T-helper 9 cell (primary cell): ENCODE measurements at regions not wholly inside any gene's neighbourhood (a gene's known extent, or its start where the extent isn't known, plus 50 kb on each side); places are given as distances from the start of the nearest gene placed in this dataset.
"Not testable (repeated sequence)": the region's sequence is repeated elsewhere in the genome, so short reads cannot be mapped to it uniquely, and the experiment has no call there.

Experiments
- DNase-seq: peaks from one replicate; pipeline ENCODE4 v3.0.0-alpha.2; 2020

DNA sequence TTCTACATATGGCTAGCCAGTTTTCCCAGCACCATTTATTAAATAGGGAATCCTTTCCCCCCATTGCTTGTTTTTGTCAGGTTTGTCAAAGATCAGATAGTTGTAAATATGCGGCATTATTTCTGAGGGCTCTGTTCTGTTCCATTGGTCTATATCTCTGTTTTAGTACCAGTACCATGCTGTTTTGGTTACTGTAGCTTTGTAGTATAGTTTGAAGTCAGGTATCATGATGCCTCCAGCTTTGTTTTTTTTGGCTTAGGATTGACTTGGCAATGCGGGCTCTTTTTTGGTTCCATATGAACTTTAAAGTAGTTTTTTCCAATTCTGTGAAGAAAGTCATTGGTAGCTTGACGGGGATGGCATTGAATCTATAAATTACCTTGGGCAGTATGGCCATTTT is 60.0 kb upstream of the GPC3 start:
- not testable (repeated sequence) for DNase-seq

DNA sequence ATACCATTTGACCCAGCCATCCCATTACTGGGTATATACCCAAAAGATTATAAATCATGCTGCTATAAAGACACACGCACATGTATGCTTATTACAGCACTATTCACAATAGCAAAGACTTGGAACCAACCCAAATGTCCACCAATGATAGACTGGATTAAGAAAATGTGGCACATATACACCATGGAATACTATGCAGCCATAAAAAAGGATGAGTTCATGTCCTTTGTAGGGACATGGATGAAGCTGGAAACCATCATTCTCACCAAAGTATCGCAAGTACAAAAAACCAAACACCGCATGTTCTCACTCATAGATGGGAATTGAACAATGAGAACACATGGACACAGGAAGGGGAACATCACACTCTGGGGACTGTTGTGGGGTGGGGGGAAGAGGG is 81.7 kb upstream of the GPC3 start:
- not testable (repeated sequence) for DNase-seq

DNA sequence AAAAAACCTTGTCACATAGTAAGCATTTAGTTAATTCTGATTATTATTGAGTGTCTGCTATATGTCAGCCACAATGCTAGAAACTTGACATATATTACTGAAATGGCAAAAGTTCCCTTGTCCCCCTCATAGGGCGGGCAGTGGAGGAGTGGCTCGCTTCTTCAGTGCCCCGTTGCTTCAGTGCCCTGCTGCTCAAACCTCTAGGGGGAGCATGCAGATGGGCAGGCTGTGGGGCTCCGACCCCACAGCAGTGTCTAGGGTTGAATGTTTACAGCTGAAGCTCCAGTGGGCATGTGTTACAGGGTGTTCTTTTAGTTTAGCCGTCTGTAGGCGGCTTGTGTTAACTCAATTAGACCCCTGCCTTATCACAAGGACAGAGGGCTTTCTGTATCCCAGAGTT is 86.5 kb upstream of the GPC3 start:
- not testable (repeated sequence) for DNase-seq

DNA sequence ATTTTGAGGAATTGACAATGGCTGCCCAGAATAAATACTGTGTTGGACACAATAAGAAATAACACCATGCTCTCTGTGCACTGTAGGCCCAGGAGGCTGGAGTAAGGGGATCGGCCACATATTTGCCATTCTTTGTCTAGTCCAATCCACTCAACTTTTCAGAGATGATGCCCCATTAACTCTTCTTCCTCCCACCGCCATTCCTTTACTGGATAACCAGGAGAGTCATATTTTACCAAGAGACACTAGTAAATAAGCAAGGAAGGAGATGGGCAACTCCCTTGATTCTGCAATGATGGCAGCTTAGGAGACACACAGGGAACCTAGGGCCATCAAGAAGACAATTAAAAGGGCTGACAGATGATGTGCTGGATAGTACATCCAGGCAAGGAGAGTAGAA is 87.9 kb upstream of the GPC3 start:
- DNase-seq: no peak

DNA sequence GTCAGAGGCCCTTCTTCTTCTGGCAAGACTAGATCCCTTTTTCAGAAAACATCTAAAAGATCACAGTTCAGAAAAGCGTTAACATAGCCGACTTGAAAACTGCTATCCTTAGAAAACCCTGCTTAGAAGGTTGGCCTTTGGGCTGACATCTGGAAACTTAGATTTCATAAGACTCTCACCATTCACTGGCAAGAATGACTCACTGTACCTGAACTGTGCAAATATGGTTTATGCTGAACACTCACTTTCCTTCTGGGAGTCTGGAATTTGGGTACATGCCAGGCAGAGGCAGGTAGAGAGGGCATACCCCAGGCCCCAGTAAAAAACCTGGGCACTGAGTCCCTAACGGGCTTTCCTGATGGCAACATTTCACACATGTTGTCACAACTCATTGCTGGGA is 88.8 kb upstream of the GPC3 start:
- DNase-seq: no peak

DNA sequence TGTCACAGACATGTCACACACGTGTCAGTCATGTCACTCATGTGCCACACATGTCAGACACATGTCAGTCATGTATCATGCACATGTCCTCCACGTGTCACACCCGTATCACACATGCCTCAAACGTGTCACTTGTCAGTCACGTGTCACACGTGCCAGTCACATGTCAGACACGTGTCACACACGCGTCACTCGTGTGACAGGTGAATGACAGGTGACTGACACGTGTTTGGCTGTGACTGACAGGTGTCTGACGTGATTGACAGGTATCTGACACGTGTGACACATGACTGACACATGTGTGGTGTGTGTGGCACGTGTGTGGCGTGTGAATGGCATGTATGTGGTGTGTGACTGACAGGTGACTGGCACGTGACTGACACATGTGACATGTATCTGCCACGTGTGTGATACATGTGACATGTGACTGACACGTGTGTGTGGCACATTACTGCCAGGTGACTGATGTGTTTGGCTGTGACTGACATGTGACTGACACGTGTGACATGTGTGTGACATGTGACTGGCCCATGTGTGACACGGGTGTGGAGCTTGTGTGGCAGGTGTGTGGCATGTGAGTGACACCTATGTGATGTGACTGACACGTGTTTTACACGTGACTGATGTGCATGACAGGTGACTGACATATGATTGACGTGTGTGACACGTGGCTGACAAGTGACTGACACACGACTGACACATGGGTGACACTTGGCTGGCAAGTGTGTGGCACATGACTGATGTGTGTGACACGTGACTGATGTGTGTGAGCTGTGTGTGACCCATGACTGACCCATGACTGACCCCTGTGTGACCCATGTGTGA is 90.7 kb upstream of the GPC3 start:
- DNase-seq: no peak

DNA sequence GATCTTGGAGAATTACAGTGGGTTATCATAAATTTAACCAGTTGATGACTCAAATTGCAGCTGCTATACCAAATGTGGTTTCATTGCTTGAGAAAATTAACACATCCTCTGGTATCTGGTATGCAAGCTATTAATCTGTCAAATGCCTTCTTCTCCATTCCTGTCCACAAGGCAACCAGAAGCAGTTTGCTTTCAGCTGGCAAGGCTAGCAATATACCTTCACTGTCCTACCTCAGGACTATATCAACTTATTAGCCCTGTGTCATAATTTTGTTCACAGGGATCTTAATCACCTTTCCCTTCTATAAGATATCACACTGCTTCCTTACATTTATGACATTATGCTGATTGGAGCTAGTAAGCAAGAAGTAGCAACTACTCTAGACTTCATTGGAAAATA is 110.0 kb upstream of the GPC3 start:
- no peak for DNase-seq

DNA sequence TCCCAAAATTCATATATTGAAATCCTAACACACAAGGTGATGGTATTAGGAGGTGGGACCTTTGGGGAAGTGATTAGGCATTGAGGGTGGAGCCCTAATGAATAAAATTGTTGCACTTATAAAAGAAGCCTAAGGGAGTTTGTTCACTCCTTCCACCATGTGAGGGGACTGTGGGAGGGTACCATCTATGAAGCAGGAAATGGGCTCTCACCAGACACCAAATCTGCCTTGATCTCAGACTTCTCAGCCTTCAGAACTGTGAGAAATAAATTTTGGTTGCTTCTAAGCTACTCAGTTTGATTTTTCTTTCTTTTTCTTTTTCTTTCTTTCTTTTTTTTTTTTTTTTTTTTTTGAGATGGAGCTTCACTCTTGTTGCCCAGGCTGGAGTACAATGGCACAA is 116.2 kb upstream of the GPC3 start:
- DNase-seq: no peak

DNA sequence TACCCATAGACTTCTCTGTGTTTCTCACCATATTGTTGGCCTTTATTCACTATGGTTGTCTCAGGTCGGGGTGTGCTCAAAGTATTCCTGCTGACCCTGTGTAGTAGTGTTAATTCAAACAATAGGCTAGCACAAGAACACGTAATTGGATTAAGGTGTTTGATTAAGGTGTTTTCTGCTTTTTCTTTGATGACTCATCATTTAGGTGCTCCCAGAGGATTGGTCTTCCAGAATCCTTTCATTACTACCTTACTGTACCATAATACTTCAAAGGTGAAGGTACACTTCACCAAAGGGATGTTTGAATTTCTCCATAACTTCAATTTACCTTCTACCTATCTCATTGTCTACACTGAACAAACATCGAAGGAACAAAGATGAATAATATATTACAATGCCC is 121.7 kb upstream of the CCDC160 start:
- DNase-seq: no peak

DNA sequence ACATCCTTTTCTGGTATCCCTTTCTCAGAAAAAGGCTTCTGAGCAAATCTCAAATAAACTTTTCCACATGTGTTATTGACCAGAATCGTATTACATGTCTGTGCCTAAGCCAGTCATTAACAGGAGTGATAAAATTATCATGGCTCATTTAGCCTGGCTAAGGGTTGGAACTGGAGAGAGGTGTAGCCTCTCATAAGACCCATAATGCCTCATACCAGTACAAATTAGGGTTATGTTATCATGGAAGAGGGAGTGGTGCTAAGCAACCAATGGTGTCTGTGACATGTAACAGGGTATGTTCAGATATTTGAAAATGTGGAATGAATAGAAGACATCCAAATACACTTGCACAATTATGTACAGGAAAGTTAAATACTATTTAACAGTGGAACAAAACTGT is 99.6 kb upstream of the CCDC160 start:
- DNase-seq: no peak

DNA sequence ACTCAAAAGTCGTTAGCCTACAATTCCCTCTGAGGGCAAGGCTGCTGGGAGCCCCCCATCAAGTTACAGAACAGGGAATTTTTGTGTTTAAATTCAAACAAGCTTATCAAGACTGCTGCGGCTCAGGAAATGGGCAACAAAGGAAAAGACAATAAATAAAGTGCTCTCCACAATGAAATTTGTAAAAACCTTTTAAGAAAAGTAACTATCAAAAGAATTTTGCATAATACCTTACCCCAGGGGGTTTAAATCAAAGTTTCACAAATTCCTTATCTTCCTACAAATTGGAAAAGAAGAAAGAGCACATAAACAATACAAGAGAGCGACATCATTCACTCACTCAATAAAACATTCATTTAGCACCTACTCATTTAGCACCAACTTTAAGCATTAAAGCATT is 97.9 kb upstream of the CCDC160 start:
- DNase-seq: no peak

DNA sequence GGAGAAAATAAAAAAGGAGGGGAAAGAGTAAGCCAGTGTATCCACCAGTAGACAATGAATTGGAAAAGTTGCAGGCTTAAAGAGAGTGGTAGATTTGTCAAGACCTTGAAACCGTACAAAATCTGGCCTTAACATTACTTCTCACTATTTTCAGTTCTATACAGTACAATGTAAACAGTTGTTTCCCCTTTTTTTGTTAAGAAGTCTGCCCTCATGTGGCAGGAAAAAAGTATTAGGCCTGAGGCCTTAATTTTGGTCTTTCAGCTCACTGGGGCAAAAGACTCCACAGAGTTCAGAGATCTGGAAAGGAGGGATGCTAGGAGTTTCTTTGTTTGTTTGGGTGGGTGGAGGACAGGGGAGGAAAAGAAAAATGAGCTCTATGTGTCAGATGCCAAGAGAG is 92.8 kb upstream of the CCDC160 start:
- DNase-seq: no peak

DNA sequence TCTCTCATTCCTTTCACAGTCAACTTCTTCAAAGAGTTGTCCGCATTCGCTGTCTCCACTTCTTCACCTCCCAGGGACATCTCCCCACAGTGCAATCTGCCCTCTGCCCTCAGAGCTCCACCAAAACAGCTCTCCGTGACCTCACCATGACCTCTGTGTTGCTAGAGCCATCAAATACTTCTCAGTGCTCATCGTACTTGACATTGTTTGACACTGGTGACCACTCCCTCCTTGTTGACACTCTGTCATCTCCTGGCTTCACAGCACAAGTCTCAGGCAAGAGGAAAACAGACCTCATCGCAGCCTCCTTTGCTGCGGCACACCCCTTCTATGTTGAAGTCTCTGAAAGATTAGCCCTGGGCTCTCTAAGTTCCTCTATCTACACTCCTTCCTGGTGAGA is 90.5 kb upstream of the CCDC160 start:
- DNase-seq: no peak

DNA sequence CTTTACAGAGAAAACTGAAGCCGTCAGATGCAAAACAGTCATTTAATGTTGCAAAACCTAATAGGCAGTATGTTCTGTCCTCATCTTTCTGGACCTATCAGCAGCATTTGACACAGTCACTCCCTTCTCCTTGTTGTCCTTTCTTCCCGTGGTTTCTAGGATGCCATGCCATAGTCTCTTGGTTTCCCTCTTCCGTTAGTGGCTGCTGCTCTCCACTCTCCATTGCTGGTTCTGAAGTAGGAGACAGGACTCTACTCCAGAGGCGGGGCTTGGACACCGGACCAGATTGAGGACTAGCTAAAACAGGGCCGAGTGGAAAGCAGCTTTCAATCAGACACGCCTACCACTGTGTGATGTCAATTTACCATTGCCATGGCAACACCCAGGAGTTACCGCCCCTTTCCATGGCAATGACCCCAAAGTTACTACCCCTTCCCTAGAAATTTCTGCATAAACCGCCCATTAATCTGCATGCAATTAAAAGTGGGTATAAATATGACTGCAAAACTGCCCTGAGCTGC is 88.8 kb upstream of the CCDC160 start:
- no peak for DNase-seq

DNA sequence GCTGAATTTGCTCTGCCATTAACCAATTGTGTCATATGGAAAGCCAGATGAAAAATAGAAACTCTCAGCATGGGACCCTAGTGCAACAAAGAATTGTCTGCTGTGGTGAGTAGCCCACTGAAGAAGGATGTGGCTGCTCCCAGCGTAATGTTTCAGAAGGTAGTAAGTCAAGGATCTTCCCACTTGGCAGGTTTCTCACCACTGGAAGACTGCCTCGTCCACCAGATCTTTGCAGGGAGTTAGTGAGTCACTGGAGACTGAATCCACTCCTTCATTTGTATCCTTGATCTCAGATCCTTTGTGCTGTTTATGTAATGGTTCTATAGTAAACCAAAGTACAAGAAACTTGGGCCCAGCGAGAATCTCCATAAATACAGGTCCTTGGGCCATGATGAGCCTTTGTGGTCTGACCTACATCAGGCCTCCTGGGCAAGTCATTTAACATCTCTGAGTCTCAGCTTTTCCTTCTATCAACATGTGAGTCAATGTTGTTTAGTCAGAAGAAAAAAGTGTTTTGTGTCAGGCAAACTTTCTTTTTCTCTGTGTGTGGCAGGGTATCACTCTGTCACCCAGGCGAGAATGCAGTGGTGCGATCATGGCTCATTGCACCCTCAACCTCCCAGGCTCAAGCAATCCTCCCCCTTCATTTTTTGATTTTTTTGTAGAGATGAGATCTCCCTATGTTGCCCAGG is 78.0 kb upstream of the CCDC160 start:
- no peak for DNase-seq

DNA sequence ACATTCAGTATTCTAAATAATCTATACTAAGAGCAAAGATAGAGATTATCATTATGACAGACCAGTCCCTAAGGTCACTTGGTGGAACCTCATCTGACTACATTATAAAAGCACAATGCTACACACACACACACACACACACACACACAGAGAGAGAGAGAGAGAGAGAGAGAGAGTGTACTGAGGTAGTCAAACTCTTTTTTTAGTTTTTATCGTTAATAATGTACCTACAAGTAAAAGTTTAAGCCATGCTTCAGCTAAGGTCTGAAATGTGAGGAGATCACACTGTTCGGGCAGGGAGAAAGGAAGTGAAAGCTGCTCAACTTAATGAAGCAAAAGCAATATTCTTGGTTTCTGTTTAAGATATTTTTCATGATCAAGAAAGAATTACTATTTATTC is 75.8 kb upstream of the CCDC160 start:
- no peak for DNase-seq

DNA sequence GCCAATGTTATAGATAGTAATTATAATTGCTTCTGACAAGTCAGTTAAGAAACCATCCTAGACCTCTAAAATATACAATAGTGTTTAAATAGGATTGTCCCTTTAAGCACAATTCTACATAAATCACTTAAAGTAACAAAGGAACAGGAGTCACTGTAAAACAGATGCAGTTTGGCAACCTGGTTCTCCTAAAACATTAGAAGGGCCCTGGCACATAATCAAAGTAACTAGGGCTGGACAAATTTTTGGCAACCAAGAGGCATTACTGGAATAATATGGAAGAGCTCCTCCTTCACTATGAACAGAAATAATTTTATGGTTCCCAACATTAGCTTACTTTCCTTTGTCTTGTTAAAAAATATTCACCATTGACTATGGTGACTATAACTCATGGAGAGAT is 75.0 kb upstream of the CCDC160 start:
- no peak for DNase-seq

DNA sequence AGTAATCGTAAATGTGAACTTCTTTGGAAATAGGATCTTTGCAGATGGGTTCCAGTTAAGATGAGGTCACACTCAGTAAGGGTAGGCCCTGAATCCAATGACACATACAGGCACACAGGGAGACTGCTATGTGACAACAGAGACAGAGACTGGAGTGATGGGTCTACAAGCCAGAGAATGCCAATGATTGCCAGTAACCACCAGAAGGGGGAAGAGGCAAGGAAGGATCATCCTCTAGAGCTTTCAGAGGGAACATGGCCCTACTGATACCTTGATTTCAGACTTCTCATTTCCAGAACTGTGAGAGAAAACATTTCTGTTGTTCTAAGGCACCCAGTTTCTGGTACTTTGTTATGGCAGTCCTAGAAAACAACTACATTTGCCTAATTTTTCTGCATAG is 73.1 kb upstream of the CCDC160 start:
- no peak for DNase-seq

DNA sequence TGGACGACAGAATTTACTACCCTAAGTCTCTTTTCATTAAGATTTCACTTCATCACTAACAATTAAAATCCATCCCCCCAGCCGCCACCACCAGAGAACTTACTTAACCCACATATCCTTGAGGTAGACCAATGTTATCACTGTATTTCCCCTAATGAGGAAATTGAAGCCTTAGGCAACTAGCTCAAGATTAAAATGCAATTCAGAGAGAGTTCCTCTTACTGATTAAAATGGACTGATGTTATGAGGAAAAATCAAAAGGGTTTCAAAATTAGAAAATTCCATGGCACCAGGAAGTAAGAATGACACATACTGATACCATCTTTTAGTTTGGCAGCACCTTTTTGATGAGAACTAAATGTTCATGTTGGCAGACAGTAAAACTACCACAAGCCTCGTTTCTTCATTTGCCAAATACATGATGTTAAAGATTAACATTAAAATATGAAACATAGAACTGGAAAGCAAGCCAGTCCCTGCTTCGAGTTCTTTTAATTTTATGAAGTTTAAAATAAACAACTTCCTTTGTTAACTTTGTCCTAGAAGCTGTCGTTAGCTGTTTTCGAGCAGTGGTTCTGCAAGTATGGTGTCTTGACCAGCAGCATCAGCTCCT is 69.3 kb upstream of the CCDC160 start:
- no peak for DNase-seq

DNA sequence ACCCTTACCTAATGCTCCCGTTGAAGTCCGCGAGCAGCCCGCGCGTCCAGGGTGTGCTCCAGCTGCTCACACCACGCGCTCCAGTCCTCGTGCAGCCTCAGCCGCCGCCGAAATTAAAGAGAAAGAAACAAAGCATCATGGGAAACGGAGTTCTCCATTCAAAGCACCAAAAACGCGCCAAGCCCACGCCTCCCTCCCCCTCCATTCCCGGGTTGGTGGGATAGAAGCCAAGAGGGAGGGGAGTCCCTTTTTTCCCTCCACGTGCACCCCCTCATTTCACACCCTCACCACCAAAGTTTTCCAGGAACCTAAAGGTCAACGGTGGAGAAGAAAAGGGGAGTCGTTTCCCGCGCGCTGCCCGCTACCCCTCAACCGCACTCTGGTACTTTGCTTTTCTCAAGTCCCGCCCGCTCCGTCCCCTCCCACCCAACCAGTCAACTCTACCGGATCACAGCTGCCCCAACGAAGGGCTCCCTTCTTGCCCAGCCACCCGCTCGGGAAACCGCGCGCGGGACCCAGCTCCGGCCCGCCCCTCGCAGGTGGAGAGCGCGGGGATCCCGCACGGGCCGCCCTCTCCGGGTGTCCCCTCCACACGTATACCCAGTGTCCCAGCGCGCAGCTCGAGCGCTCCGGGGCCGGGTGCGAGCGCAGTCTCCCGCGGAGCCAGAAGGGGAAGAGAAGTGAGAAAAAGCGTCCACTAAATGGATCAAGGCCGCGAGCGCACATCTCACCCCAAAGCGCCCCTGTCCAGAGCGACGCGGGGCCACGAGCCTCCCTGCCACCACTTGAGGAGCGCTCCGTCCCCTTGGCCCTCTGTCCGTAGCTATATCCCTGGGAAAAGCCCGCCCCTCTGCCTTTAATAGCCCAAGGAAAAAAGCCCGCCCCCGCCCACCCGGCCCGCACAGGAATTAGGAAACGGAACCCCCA is 65.1 kb upstream of the CCDC160 start:
- DNase-seq: no peak

DNA sequence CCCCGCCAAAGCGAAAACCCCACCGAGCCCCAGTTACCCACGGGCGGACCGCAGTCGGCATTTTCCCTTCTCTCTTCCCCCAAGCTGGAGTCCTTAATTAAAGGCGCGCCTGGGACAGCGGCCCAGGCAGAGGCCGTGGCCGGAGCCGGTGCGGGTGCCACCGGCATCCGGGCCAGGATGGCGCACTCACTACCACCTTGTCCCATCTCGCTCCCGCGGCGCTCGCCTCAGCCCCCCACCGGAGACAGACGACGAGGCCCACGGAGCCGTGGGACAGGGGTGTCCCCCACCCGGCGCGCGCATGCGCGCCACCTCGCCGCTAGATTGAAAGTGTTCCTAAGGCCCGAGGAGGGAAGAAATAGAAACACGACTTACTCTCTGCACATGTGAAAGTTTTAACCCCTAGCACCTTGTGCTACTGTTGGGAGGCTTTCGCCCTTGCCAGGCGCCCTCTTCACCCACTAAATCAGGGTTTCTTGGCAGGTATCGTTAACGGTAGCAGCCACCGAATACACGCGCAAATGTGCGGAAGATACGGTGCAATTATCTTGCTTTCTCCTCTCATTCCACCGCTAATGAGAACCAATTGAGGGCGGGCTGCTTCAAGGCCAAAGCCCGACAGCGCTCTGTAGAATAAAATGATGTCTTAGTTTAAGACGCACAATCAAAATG is 64.3 kb upstream of the CCDC160 start:
- DNase-seq: peak; percentile 21
